ENCODE measurements at regions not wholly inside any gene's neighbourhood (a gene's known extent, or its start where the extent isn't known, plus 50 kb on each side); places are given as distances from the start of the nearest gene placed in this dataset.

DNA sequence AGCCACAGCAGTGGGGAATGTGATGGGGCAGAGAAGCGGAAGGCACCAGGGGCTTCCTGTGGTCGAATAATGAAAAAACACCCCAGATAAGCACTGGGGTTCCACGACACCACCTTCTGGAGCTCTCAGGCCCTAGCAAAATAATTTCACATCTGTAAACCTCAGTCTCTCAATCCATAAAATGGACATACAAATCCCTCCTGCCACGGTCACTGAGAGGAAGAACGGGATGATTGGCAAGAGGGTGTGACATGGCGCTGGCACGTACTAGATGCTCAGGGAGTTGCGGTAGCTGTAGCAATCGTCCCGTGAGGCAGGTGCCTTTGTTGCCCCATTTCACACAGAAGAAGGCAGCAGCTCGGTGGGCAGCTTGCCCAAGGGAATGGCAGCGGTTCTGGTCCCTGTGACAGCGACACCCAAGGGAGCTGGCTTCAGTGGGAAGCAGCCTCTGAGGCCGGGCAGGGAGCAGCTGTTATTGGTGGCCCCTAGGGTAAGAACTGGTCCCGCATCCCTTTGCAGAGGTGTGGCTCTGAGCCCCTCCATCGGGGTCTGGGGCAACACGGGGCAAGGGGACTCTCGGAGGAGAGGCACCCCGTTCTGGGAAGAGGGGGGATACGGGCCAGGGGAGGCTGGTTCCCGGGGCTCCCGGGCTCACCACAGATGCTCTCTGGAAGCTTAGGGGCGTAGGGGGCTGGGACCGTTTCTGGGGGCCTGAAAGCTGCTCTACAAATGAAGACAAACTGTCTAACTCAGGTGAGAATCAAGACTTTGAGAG is 114.0 kb upstream of the ALDH1A3 start (continued):
- TF ChIP-seq, protein P1, sequence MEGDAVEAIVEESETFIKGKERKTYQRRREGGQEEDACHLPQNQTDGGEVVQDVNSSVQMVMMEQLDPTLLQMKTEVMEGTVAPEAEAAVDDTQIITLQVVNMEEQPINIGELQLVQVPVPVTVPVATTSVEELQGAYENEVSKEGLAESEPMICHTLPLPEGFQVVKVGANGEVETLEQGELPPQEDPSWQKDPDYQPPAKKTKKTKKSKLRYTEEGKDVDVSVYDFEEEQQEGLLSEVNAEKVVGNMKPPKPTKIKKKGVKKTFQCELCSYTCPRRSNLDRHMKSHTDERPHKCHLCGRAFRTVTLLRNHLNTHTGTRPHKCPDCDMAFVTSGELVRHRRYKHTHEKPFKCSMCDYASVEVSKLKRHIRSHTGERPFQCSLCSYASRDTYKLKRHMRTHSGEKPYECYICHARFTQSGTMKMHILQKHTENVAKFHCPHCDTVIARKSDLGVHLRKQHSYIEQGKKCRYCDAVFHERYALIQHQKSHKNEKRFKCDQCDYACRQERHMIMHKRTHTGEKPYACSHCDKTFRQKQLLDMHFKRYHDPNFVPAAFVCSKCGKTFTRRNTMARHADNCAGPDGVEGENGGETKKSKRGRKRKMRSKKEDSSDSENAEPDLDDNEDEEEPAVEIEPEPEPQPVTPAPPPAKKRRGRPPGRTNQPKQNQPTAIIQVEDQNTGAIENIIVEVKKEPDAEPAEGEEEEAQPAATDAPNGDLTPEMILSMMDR (IDR thresholded peaks at IDR 0.05; ENCODE audit: low read depth, low read length, missing input control) = no peak
- no peak for TF ChIP-seq GABPA (IDR thresholded peaks at IDR 0.05 in 1 of 2, conservative IDR thresholded peaks at IDR 0.05 in 1 of 2)
- TF ChIP-seq YY1 (IDR thresholded peaks at IDR 0.05) = no peak
- no peak for TF ChIP-seq FOXA2 (IDR thresholded peaks at IDR 0.05)

DNA sequence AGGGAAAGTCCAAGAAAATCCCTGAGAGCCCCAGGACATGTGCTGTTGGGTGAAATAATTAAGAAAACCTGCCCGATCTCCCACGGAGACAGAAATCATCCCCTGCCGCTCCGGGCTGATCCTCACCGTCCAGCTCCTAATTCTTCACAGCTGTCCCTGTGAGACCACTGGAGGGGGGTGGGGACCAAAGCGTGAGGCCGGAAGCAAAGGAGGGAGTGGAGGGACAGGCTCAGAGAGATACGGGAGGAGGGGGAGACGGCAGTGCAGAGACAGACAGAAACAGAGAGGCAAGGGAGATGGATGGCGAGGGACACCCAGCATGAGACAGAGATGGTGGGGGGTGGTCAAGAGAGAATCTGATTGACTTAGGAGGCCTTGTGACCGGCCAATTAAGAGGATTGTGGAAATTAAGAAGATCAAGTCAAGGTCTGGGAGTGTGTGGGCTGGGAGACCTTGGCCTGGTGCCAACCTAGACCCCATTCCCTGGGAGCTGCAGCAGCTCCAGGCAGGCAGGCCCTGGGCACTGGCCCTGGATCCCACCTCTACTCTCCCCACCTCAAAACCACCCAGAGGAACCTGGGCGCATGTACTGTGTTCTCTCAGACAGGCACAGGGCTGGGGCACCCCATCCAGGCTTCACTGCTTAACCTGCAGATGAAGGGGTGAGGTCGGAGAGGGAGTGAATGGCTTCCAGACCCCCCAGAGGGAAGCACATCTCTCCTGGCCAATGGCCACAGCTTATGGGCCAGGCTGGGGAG is 113.2 kb upstream of the ALDH1A3 start:
- TF ChIP-seq HNF4G (IDR thresholded peaks at IDR 0.05) (no peak), JUND (IDR thresholded peaks at IDR 0.05) (no peak), EGR1 (IDR thresholded peaks at IDR 0.05; ENCODE audit: low read depth in 2 of 2) (no peak), ATF3 (IDR thresholded peaks at IDR 0.05) (no peak), TAF1 (conservative IDR thresholded peaks at IDR 0.05) (no peak), NR2F2 (IDR thresholded peaks at IDR 0.05) (no peak), ZBTB33 (IDR thresholded peaks at IDR 0.05) (no peak), GABPA (IDR thresholded peaks at IDR 0.05 in 1 of 2, conservative IDR thresholded peaks at IDR 0.05 in 1 of 2) (no peak), RAD21 (IDR thresholded peaks at IDR 0.05) (no peak), FOXA2 (IDR thresholded peaks at IDR 0.05) (no peak), SP1 (IDR thresholded peaks at IDR 0.05) (no peak), HNF4A (conservative IDR thresholded peaks at IDR 0.05) (no peak), YY1 (IDR thresholded peaks at IDR 0.05) (no peak), FOXA1 (IDR thresholded peaks at IDR 0.05) (no peak), RXRA (IDR thresholded peaks at IDR 0.05) (no peak)
- TF ChIP-seq, protein P1 (IDR thresholded peaks at IDR 0.05; ENCODE audit: low read depth, low read length, missing input control) = no peak
- TF ChIP-seq, protein P2, sequence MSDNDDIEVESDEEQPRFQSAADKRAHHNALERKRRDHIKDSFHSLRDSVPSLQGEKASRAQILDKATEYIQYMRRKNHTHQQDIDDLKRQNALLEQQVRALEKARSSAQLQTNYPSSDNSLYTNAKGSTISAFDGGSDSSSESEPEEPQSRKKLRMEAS (IDR thresholded peaks at IDR 0.05) = no peak
- TF ChIP-seq, protein P3, sequence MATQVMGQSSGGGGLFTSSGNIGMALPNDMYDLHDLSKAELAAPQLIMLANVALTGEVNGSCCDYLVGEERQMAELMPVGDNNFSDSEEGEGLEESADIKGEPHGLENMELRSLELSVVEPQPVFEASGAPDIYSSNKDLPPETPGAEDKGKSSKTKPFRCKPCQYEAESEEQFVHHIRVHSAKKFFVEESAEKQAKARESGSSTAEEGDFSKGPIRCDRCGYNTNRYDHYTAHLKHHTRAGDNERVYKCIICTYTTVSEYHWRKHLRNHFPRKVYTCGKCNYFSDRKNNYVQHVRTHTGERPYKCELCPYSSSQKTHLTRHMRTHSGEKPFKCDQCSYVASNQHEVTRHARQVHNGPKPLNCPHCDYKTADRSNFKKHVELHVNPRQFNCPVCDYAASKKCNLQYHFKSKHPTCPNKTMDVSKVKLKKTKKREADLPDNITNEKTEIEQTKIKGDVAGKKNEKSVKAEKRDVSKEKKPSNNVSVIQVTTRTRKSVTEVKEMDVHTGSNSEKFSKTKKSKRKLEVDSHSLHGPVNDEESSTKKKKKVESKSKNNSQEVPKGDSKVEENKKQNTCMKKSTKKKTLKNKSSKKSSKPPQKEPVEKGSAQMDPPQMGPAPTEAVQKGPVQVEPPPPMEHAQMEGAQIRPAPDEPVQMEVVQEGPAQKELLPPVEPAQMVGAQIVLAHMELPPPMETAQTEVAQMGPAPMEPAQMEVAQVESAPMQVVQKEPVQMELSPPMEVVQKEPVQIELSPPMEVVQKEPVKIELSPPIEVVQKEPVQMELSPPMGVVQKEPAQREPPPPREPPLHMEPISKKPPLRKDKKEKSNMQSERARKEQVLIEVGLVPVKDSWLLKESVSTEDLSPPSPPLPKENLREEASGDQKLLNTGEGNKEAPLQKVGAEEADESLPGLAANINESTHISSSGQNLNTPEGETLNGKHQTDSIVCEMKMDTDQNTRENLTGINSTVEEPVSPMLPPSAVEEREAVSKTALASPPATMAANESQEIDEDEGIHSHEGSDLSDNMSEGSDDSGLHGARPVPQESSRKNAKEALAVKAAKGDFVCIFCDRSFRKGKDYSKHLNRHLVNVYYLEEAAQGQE (IDR thresholded peaks at IDR 0.05) = no peak
- H3K36me3 ChIP-seq (ENCODE audit: control insufficient read depth in 4 of 4, insufficient read depth in 3 of 4, low read depth in 1 of 4, low read length in 3 of 4) = no peaks in the 10 kb centered on the region
- peak; percentile 28 for DNase-seq (ENCODE audit: low spot score)
- peaks cover 0 to 5% (median 2%) of the 10 kb centered on the region in 4 donors for H3K27me3 ChIP-seq (ENCODE audit: control insufficient read depth in 4 of 4, insufficient read depth in 4 of 4, low read length in 3 of 4)
- H3K4me1 ChIP-seq (ENCODE audit: control insufficient read depth in 4 of 4, insufficient read depth in 4 of 4, low read length in 3 of 4) = no peaks in the 10 kb centered on the region
- no peak overlapping the region for H3K9ac ChIP-seq (ENCODE audit: low read depth in 1 of 2, low read length in 2 of 2)
- 43% methylated on average over 13 of the region's 13 CpGs for WGBS
- no peak overlapping the region for H3K4me3 ChIP-seq (ENCODE audit: low read depth in 1 of 3, low read length in 3 of 3)
- peaks cover 0 to 2% (median 0%) of the 10 kb centered on the region in 4 donors for H3K9me3 ChIP-seq (ENCODE audit: control insufficient read depth in 4 of 4, low read length in 3 of 4)
- H3K27ac ChIP-seq (ENCODE audit: low read depth in 1 of 2, low read length in 2 of 2) = no peak overlapping the region

Data from liver (tissue), 8 donors.